GM13977 (cell line): ENCODE measurements at regions not wholly inside any gene's neighbourhood (a gene's known extent, or its start where the extent isn't known, plus 50 kb on each side); places are given as distances from the start of the nearest gene placed in this dataset.

ENCODE experiments used
- DNase-seq: peaks from one replicate; pipeline ENCODE4 v3.0.0; 2012; ENCODE audit warnings: low spot score
- CTCF ChIP-seq: IDR thresholded peaks from 2 replicates; pipeline ENCODE4 v1.5.1; 2012; ENCODE audit warnings: mild to moderate bottlenecking, control low read depth; ENCODE audit not compliant: insufficient read depth; ENCODE audit errors: extremely low read depth, missing control alignments
- in situ Hi-C: fragments of 300-500 bp; cut with MboI; formaldehyde crosslinking; loops from one replicate; pipeline ENCODE4 v1.12.0; 2022; ENCODE audit warnings: low sequenced_read_pairs, low pct_unique_long_range_greater_than_20kb, mixed read lengths, inconsistent platforms; ENCODE audit not compliant: unreplicated experiment

GRCh38 chr11:23961503-23962338, 535.1 kb upstream of the LUZP2 start:
- TF ChIP-seq CTCF: no peak
- in situ Hi-C loops: no loop called here
- no peak for DNase-seq

GRCh38 chr11:23973244-23973643, 523.6 kb upstream of the LUZP2 start:
- no peak for DNase-seq

GRCh38 chr11:23974051-23974450, 522.8 kb upstream of the LUZP2 start:
- no peak for DNase-seq
- TF ChIP-seq CTCF: no peak
- in situ Hi-C loops: no loop called here

More at GRCh38 chr11:23973244-23973643, 523.6 kb upstream of the LUZP2 start:
- no peak for TF ChIP-seq CTCF
- in situ Hi-C loops: no loop called here

GRCh38 chr11:23974601-23975000, 522.3 kb upstream of the LUZP2 start:
- in situ Hi-C loops: no loop called here
- no peak for TF ChIP-seq CTCF
- DNase-seq: no peak

GRCh38 chr11:23976426-23976825, 520.4 kb upstream of the LUZP2 start:
- no peak for DNase-seq
- in situ Hi-C loops: no loop called here
- no peak for TF ChIP-seq CTCF

GRCh38 chr11:23976841-23977271, 520.0 kb upstream of the LUZP2 start:
- DNase-seq: no peak
- TF ChIP-seq CTCF: no peak
- in situ Hi-C loops: no loop called here
